Right lobe of liver (tissue), 6 donors: ENCODE measurements at regions not wholly inside any gene's neighbourhood (a gene's known extent, or its start where the extent isn't known, plus 50 kb on each side); places are given as distances from the start of the nearest gene placed in this dataset.

Experiments used
- ATAC-seq, 4 donors: fragments of 200-7000 bp; cut with Tn5 transposase; one replicate each; pipeline ENCODE4 v1.9.1; 2020; ENCODE audit warnings: mild to moderate bottlenecking in 4 of 4, moderate library complexity in 4 of 4
- DNase-seq, 3 donors: peaks; one replicate each; pipeline ENCODE4 v3.0.0-alpha.2; 2020
- H3K27ac ChIP-seq, 3 donors: fragments of 200-600 bp; one replicate each; pipeline ENCODE4 v1.8.0; 2022
- H3K27me3 ChIP-seq, 2 donors: fragments of 200-600 bp; one replicate each; pipeline ENCODE4 v1.8.0; 2022
- H3K36me3 ChIP-seq, 4 donors: fragments of 200-600 bp; sonication (generic) in 1 of 4; one replicate each; pipeline versions ENCODE4 v1.5.1 to v1.8.0; 2017 to 2022; ENCODE audit warnings: control low read depth in 1 of 4
- H3K4me1 ChIP-seq, 4 donors: fragments of 200-600 bp; sonication (generic) in 1 of 4; one replicate each; pipeline versions ENCODE4 v1.5.1 to v1.8.0; 2017 to 2022; ENCODE audit warnings: control low read depth in 1 of 4
- H3K4me3 ChIP-seq, 3 donors: fragments of 200-600 bp; one replicate each; pipeline ENCODE4 v1.8.0; 2022
- H3K9me3 ChIP-seq, 4 donors: fragments of 200-600 bp; sonication (generic) in 1 of 4; one replicate each; pipeline versions ENCODE4 v1.5.1 to v1.8.0; 2017 to 2022; ENCODE audit warnings: control low read depth in 1 of 4
- POLR2A ChIP-seq: fragments of 450-650 bp; IDR thresholded peaks from one replicate; pipeline ENCODE4 v1.6.1; 2017; ENCODE audit warnings: antibody characterized with exemption, mild to moderate bottlenecking
- WGBS: methylation state at CpG from one replicate; pipeline ENCODE4 v1.1.6; 2018; ENCODE audit warnings: low coverage, low lambda C conversion rate; ENCODE audit not compliant: insufficient coverage; ENCODE audit errors: missing lambda C conversion rate; 5-methylcytosine and 5-hydroxymethylcytosine counted together
- intact Hi-C, 2 donors: fragments of 100-400 bp; cut with DNase I; formaldehyde crosslinking; loops; one replicate each; pipeline versions ENCODE4 v1.11.2 to v1.14.1; 2022
- TF ChIP-seq, protein P1 (sequence below), 4 donors: fragments of 200-600 bp in 3 of 4; fragments of 450-650 bp in 1 of 4; IDR thresholded peaks; one replicate each; pipeline versions ENCODE4 v1.5.1 to v1.8.0; 2016 to 2022; ENCODE audit warnings: antibody characterized with exemption in 4 of 4, mild to moderate bottlenecking in 2 of 4
- donor health status: DM: no; HTN: yes; CAD: no.
- donor health status: DM: no; HTN: no; CAD: no.
- donor health status: DM: no; HTN: no; CAD: no.
- donor health status: DM: no; HTN: yes; CAD: no.
- donor health status: DM: no; HTN: yes; CAD: no.

DNA sequence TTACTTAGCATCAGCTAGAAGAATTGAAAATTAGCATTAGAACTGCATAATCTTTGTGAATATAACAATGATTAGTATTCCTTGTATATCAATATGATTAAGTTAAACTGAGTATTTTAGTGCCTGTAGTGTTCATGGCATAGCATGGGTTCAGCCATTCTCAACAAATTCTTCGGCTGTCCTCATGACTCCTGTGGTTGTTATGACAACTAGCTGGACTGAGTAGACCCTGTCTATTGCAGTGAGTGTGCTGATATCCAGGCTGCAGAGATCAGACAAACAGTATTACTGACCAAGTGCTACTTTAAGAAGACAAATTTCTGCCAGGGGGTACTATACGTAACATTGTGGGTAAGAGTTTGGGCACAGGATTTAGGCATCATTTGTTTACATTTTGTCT is 125.9 kb downstream of the NUDT12 start:
- ATAC-seq (no peak), DNase-seq (no peak)
- TF ChIP-seq, protein P1, sequence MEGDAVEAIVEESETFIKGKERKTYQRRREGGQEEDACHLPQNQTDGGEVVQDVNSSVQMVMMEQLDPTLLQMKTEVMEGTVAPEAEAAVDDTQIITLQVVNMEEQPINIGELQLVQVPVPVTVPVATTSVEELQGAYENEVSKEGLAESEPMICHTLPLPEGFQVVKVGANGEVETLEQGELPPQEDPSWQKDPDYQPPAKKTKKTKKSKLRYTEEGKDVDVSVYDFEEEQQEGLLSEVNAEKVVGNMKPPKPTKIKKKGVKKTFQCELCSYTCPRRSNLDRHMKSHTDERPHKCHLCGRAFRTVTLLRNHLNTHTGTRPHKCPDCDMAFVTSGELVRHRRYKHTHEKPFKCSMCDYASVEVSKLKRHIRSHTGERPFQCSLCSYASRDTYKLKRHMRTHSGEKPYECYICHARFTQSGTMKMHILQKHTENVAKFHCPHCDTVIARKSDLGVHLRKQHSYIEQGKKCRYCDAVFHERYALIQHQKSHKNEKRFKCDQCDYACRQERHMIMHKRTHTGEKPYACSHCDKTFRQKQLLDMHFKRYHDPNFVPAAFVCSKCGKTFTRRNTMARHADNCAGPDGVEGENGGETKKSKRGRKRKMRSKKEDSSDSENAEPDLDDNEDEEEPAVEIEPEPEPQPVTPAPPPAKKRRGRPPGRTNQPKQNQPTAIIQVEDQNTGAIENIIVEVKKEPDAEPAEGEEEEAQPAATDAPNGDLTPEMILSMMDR (IDR thresholded peaks at IDR 0.05) = no peak
- no peak for TF ChIP-seq POLR2A
- Histone ChIP-seq H3K4me1 (no peaks in the 10 kb centered on the region), H3K27ac (no peak overlapping the region), H3K9me3 (no peaks in the 10 kb centered on the region), H3K4me3 (no peak overlapping the region), H3K36me3 (no peaks in the 10 kb centered on the region), H3K27me3 (no peaks in the 10 kb centered on the region)
- WGBS = 79% methylated on average over 2 of the region's 2 CpGs
- intact Hi-C loops = no loop called here

DNA sequence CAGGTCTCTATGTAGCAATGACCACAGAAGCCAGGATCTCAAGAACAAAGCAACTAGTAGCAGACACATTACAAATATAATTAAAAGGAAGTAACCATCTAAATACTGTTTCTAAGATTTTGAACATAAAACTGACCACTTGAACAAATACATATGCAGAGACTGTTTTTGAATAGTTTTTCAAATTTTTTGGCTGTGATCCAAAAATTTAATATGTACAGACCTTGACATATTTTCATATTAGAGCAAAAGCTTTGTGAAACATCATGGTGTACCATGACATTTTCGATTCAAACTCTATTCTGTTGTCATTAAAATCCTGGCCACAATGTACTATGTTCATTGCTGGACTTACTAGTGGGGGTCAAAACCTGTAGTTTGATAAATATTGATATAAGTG is 126.5 kb downstream of the NUDT12 start:
- 23% methylated on average over 1 of the region's 1 CpG for WGBS
- intact Hi-C loops = no loop called here
- Histone ChIP-seq H3K27me3 (no peaks in the 10 kb centered on the region), H3K4me1 (no peaks in the 10 kb centered on the region), H3K27ac (no peak overlapping the region), H3K9me3 (no peaks in the 10 kb centered on the region), H3K36me3 (no peaks in the 10 kb centered on the region), H3K4me3 (no peak overlapping the region)
- no peak for TF ChIP-seq POLR2A
- TF ChIP-seq, protein P1 (IDR thresholded peaks at IDR 0.05) = no peak
- ATAC-seq (no peak), DNase-seq (no peak)

DNA sequence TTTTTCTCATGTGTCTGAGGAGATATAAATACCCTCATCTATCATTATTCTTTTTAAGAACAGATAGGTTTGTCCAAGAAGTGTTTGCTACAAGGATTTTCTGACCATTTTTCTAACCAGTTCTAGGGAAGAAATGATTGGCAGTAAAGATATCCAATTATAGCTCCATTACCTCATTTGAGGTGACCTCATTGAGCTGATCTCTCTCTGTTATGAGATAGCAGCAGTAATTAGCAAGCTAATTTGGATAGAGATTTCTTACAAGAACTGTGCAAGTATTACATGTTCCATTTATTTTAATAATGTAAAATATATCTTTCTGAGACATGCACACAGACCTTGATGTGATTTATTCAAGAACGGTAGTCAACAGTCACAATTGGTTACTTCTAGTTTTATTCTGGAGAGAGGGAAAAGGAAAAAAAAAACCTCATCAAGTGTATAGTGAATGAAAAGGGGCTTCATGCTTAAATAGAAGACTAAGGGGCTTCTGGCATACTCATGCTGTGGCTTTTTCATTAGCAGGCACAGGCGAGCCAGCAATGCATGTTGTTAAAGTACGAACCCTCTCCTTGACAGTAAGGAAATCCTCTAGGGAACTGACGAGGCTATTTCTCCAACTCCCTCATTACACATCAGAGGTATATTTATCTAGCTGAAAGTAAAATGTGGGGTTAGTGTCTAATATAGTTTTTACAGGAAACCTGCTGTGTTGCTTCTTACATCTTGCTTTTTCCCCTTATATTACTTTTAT is 127.3 kb downstream of the NUDT12 start:
- H3K4me3 ChIP-seq = no peak overlapping the region
- no peak for ATAC-seq
- DNase-seq = no peak

DNA sequence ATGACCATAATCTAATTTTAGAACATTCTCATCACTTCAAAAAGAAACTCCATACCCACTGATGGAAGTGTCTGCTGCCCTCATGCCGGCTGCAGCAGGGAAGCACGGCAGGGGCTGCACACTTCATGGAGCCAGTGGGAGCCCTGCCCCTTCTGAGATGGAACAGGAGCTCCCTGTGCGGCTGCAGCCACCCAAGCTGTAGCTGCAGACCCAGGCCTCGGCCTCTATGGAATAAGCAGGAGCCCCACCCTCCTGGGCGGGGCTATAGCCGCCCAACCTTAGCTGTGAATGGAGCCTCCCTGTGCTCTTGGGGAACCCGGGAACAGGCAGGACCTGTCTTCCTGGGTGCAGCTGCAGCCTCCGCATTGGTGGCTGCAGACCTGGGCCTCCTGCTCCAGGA is 128.5 kb downstream of the NUDT12 start:
- no peak for DNase-seq
- intact Hi-C loops = no loop called here
- WGBS = 74% methylated on average over 4 of the region's 8 CpGs

More for the DNA sequence above, 127.3 kb downstream of the NUDT12 start:
- WGBS = 51% methylated on average over 4 of the region's 4 CpGs
- H3K9me3 ChIP-seq = no peaks in the 10 kb centered on the region
- H3K27me3 ChIP-seq = no peaks in the 10 kb centered on the region
- H3K4me1 ChIP-seq = no peaks in the 10 kb centered on the region
- no peak for TF ChIP-seq POLR2A
- TF ChIP-seq, protein P1 (IDR thresholded peaks at IDR 0.05) = no peak
- H3K36me3 ChIP-seq = no peaks in the 10 kb centered on the region
- no peak overlapping the region for H3K27ac ChIP-seq
- intact Hi-C loops = no loop called here

More for the DNA sequence above, 128.5 kb downstream of the NUDT12 start:
- no peaks in the 10 kb centered on the region for H3K36me3 ChIP-seq
- no peaks in the 10 kb centered on the region for H3K4me1 ChIP-seq
- no peaks in the 10 kb centered on the region for H3K27me3 ChIP-seq
- TF ChIP-seq, protein P1 (IDR thresholded peaks at IDR 0.05) = no peak
- TF ChIP-seq POLR2A = no peak
- no peak overlapping the region for H3K4me3 ChIP-seq
- no peaks in the 10 kb centered on the region for H3K9me3 ChIP-seq
- no peak overlapping the region for H3K27ac ChIP-seq
- no peak for ATAC-seq
